ENCODE measurements at regions not wholly inside any gene's neighbourhood (a gene's known extent, or its start where the extent isn't known, plus 50 kb on each side); places are given as distances from the start of the nearest gene placed in this dataset.
A peak's percentile ranks its signal among the peaks of the same experiment; 100 is the strongest.

GRCh38 chr5:107231191-107231590 lies 439.5 kb downstream of the EFNA5 start:
- DNase-seq (ENCODE audit: extremely low read depth in 1 of 11, low read depth in 9 of 11, low spot score in 4 of 11) = no peak

GRCh38 chr5:107230367-107230766 lies 440.4 kb downstream of the EFNA5 start:
- DNase-seq (ENCODE audit: extremely low read depth in 1 of 11, low read depth in 9 of 11, low spot score in 4 of 11) = no peak

DNA sequence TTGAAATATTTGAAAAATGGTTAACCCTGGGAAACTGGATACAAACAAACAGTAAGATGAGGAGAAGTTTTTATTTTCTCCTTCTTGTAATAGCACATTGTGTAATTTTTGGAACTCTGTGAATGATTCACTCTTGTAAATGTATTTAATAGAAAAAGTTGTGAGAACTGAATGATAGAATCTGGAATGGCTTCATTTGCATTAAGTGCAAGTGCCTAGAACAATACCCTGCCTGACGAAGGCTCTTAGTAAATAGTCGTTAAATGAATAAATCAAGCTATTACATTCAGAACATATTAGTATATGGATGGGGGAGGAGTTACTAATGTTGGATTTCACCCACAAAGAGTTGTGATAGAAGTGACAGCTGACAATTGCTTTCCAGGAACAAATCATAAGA lies 442.5 kb downstream of the EFNA5 start:
- DNase-seq (ENCODE audit: extremely low read depth in 1 of 11, low read depth in 9 of 11, low spot score in 4 of 11) = no peak

- DNase-seq (ENCODE audit: extremely low read depth in 1 of 11, low read depth in 9 of 11, low spot score in 4 of 11) = no peak
Observed at GRCh38 chr5:107224272-107224671, 446.5 kb downstream of the EFNA5 start.

GRCh38 chr5:107223066-107223465 lies 447.7 kb downstream of the EFNA5 start:
- no peak for DNase-seq (ENCODE audit: extremely low read depth in 1 of 11, low read depth in 9 of 11, low spot score in 4 of 11)

GRCh38 chr5:107219993-107220392 lies 450.7 kb downstream of the EFNA5 start:
- DNase-seq (ENCODE audit: extremely low read depth in 1 of 11, low read depth in 9 of 11, low spot score in 4 of 11) = no peak

- no peak for DNase-seq (ENCODE audit: extremely low read depth in 1 of 11, low read depth in 9 of 11, low spot score in 4 of 11)
Observed at GRCh38 chr5:107218457-107219193, 452.1 kb downstream of the EFNA5 start.

- no peak for DNase-seq (ENCODE audit: extremely low read depth in 1 of 11, low read depth in 9 of 11, low spot score in 4 of 11)
Observed at GRCh38 chr5:107217721-107218130, 453.0 kb downstream of the EFNA5 start.

DNA sequence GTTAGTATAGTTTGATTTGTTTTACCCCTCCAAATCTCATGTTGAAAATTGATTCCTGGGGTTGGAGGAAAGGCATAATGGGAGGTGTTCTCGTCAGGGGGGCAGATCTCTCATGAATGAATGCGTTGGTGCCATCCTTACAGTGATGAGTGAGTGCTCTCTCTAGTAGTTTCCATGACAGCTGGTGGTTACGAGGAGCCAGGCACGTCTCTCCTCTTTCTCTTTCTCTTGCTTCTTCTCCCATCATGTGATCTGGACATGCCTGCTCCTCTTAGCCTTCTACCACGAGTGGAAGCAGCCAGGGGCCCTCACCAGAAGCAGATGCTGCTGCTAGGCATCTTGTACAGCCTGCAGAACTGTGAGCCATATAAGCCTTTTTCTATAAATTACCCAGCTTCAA lies 454.1 kb downstream of the EFNA5 start:
- no peak for DNase-seq (ENCODE audit: extremely low read depth in 1 of 11, low read depth in 9 of 11, low spot score in 4 of 11)

- no peak for DNase-seq (ENCODE audit: extremely low read depth in 1 of 11, low read depth in 9 of 11, low spot score in 4 of 11)
Observed at GRCh38 chr5:107215611-107216010, 455.1 kb downstream of the EFNA5 start.

DNA sequence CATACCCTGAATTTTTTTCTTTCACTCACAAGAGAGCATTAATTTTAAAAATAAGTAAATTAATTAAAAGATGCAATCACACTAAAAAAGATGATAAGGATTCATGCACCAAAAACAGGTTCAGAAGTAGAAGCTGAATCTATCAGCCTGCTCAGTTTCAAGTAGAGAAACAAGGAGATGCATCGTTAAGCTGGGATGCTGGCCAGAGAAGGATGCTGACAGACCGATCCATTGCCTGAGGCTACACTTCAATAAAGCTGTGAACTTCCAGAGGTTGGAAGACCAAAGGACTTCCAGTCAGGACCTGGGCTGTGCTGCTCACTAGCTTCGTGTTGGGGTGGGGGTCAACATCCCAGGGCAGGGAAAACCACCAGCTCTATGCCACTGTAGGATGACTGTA lies 457.7 kb downstream of the EFNA5 start:
- no peak for DNase-seq (ENCODE audit: extremely low read depth in 1 of 11, low read depth in 9 of 11, low spot score in 4 of 11)

- no peak for DNase-seq (ENCODE audit: extremely low read depth in 1 of 11, low read depth in 9 of 11, low spot score in 4 of 11)
Observed at GRCh38 chr5:107211630-107212029, 459.1 kb downstream of the EFNA5 start.

GRCh38 chr5:107208867-107209266 lies 461.9 kb downstream of the EFNA5 start:
- no peak for DNase-seq (ENCODE audit: extremely low read depth in 1 of 11, low read depth in 9 of 11, low spot score in 4 of 11)

- DNase-seq (ENCODE audit: extremely low read depth in 1 of 11, low read depth in 9 of 11, low spot score in 4 of 11) = no peak
Observed at GRCh38 chr5:107204413-107204812, 466.3 kb downstream of the EFNA5 start.

GRCh38 chr5:107203243-107203642 lies 467.5 kb downstream of the EFNA5 start:
- peak in 7 of 11 donors; percentile 8 to 43 (median 26) for DNase-seq (ENCODE audit: extremely low read depth in 1 of 11, low read depth in 9 of 11, low spot score in 4 of 11)

DNA sequence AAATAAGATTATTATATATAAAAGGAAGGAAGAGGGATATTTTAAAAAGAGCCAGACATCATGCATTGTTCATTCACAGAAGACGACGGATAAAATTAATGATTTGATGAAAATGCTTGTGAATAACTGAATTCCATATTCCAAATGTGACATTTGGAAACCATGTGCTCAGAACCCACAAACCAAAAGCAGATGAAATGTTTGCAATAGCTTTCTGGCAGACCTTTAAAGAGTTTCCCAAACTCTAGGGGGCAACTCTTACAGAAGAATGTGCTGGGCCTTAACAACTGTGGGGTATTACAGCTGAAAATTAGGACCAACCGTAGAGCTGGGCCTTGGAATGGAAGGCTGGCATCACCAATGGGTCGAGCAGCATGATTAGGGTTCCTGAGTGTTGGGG lies 471.0 kb downstream of the EFNA5 start:
- DNase-seq (ENCODE audit: extremely low read depth in 1 of 11, low read depth in 9 of 11, low spot score in 4 of 11) = no peak

DNA sequence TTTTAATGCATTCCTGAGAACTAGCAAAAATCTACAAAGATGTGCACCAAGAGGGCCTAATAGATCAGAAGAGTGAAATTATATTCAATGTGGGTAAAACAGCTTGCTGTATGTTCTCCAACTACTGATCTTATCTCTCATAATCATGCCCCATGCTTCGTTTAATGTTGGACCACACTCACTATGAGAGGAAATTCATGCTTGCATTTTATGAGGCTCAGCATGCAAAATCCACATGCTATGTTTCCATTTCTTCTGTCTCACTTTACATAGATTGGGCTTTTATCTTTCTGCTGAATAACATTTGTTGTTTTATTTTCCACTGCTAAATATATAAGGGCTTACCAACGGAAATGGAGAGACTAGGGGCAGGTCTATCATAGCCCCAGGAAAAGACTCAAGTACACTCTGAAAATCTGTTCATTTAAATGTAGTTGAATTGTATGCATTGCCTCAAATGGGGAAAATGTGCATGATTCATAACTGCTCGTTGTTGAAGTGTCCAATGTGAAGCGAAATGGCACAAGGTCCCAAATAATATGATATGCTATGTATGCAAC lies 474.2 kb downstream of the EFNA5 start:
- no peak for DNase-seq (ENCODE audit: extremely low read depth in 1 of 11, low read depth in 9 of 11, low spot score in 4 of 11)

- no peak for DNase-seq (ENCODE audit: extremely low read depth in 1 of 11, low read depth in 9 of 11, low spot score in 4 of 11)
Observed at GRCh38 chr5:107195890-107196395, 474.8 kb downstream of the EFNA5 start.

DNA sequence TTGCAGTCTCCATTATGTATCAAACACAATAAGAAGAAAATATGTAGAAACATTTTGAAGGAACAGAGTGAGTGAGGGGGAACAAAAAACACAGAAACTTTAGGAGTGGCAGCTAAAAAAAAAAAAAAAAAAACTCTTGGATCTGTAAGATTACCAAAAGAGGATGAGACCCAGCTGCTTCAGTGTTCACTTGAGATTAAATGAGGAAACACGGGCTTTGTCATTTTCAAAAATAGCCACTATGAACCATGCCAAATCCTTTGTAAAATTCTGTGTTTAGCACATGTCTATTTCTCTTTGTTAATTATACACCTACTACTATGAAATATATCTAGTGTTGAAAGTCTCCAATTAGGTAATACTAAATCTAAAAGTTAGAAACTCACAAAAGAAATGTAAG lies 485.9 kb downstream of the EFNA5 start:
- no peak for DNase-seq (ENCODE audit: extremely low read depth in 1 of 11, low read depth in 9 of 11, low spot score in 4 of 11)

- DNase-seq (ENCODE audit: extremely low read depth in 1 of 11, low read depth in 9 of 11, low spot score in 4 of 11) = no peak
Observed at GRCh38 chr5:107184066-107184465, 486.7 kb downstream of the EFNA5 start.

- no peak for DNase-seq (ENCODE audit: extremely low read depth in 1 of 11, low read depth in 9 of 11, low spot score in 4 of 11)
Observed at GRCh38 chr5:107170620-107171019, 500.1 kb downstream of the EFNA5 start.
